GM12878 (cell line): ENCODE measurements at regions not wholly inside any gene's neighbourhood (a gene's known extent, or its start where the extent isn't known, plus 50 kb on each side); places are given as distances from the start of the nearest gene placed in this dataset.

Experiments
- ATAC-seq: fragments of 200-7000 bp; cut with Tn5 transposase; 3 replicates; pipeline ENCODE4 v1.9.1; 2020; ENCODE audit warnings: mild to moderate bottlenecking, moderate library complexity
- BruUV-seq: library from RNA; stranded (reverse); fragments of 400-500 nt; replicated peaks from 2 replicates; lab custom pipeline; 2021; lab: Mats Ljungman, UMichigan
- CTCF ChIA-PET: fragments of 300-600 bp; sonication (Branson Sonifier 250); formaldehyde crosslinking; extraction: SDS; loops from one replicate; lab custom pipeline; 2021; ENCODE audit warnings: inconsistent platforms; lab: Yijun Ruan, JAX
- POLR2A ChIA-PET: fragments of 350-600 bp; formaldehyde crosslinking; extraction: SDS; loops from one replicate; lab custom pipeline; 2021; ENCODE audit warnings: inconsistent platforms; lab: Charles Lee
- RAD21 ChIA-PET: fragments of 300-600 bp; sonication (Branson Sonifier 250); formaldehyde crosslinking; loops from one replicate; lab custom pipeline; 2023; ENCODE audit warnings: antibody characterized with exemption; ENCODE audit not compliant: unreplicated experiment; lab: Charles Lee
- SMC1A ChIA-PET: fragments of 300-600 bp; sonication (Branson Sonifier 250); formaldehyde crosslinking; loops from one replicate; lab custom pipeline; 2023; ENCODE audit not compliant: unreplicated experiment, uncharacterized antibody; lab: Charles Lee
- DNase-seq: peaks from one replicate; pipeline ENCODE4 v3.0.0-alpha.2; 2011; ENCODE audit warnings: low read depth, low spot score
- FAIRE-seq: peaks from 3 replicates; lab custom pipeline; 2011; peaks lifted over from hg19 to GRCh38; lab: Jason Lieb, UNC
- H2AFZ ChIP-seq: 2 replicates; pipeline ENCODE4 v1.6.0; 2011; ENCODE audit warnings: low read depth, low read length, control low read depth; ENCODE audit not compliant: control insufficient read depth
- H3K27ac ChIP-seq: 2 replicates; pipeline ENCODE4 v1.5.1; 2011; ENCODE audit warnings: control low read depth; ENCODE audit not compliant: control insufficient read depth, insufficient read depth
- H3K27me3 ChIP-seq, 2 experiments: replicated peaks in 1 of 2; 2 replicates each; pipeline versions ENCODE4 v1.6.0 to v1.6.1; 2011; ENCODE audit warnings: low read length in 1 of 2; ENCODE audit not compliant: control insufficient read depth in 2 of 2, insufficient read depth in 2 of 2
- H3K36me3 ChIP-seq, 2 experiments: 2 replicates each; pipeline ENCODE4 v1.5.1; 2011; ENCODE audit warnings: low read length in 1 of 2; ENCODE audit not compliant: control insufficient read depth in 2 of 2, insufficient read depth in 2 of 2
- H3K4me1 ChIP-seq: 2 replicates; pipeline ENCODE4 v1.6.1; 2011; ENCODE audit warnings: mild to moderate bottlenecking, low read length, moderate library complexity, mixed read lengths; ENCODE audit not compliant: control insufficient read depth, insufficient read depth
- H3K4me2 ChIP-seq: 2 replicates; pipeline ENCODE4 v1.6.0; 2011; ENCODE audit warnings: control low read depth; ENCODE audit not compliant: control insufficient read depth, insufficient read depth
- H3K4me3 ChIP-seq: fragments of 200-600 bp; sonication (generic); 2 replicates; pipeline ENCODE4 v1.5.1; 2016
- H3K79me2 ChIP-seq: 2 replicates; pipeline ENCODE4 v1.6.0; 2011; ENCODE audit warnings: low read length; ENCODE audit not compliant: control insufficient read depth, insufficient read depth
- H3K9ac ChIP-seq: 2 replicates; pipeline ENCODE4 v1.8.0; 2011; ENCODE audit warnings: low read length, control low read depth, mixed read lengths; ENCODE audit not compliant: control insufficient read depth, insufficient read depth
- H3K9me3 ChIP-seq: replicated peaks from 3 replicates; pipeline ENCODE4 v1.5.1; 2011; ENCODE audit warnings: mild to moderate bottlenecking, low read length; ENCODE audit not compliant: control insufficient read depth, insufficient read depth
- H4K20me1 ChIP-seq: 2 replicates; pipeline ENCODE4 v1.6.0; 2011; ENCODE audit not compliant: control insufficient read depth, insufficient read depth
- BACH1 ChIP-seq: fragments of 450-650 bp; IDR thresholded peaks from 2 replicates; pipeline ENCODE4 v1.6.1; 2017; ENCODE audit warnings: mild to moderate bottlenecking, borderline replicate concordance
- CBFB ChIP-seq: IDR thresholded peaks from 2 replicates; pipeline ENCODE4 v1.6.1; 2016; ENCODE audit warnings: antibody characterized with exemption, low read depth
- JUND ChIP-seq: IDR thresholded peaks from 2 replicates; pipeline ENCODE4 v1.6.1; 2012; ENCODE audit warnings: low read depth, mild to moderate bottlenecking, low read length, improper control_type of control experiment, moderate library complexity
- NBN ChIP-seq: fragments of 450-650 bp; IDR thresholded peaks from 2 replicates; pipeline ENCODE4 v1.6.1; 2016
- NFXL1 ChIP-seq: fragments of 450-650 bp; IDR thresholded peaks from 2 replicates; pipeline ENCODE4 v1.6.1; 2017; ENCODE audit warnings: antibody characterized with exemption, mild to moderate bottlenecking, borderline replicate concordance
- SRF ChIP-seq, 2 experiments: IDR thresholded peaks; 2 replicates each; pipeline ENCODE4 v1.6.1; 2011; ENCODE audit warnings: low read depth in 2 of 2, low read length in 2 of 2, mild to moderate bottlenecking in 1 of 2, moderate library complexity in 1 of 2
- STAT1 ChIP-seq: fragments of 450-650 bp; conservative IDR thresholded peaks from 2 replicates; pipeline ENCODE4 v1.6.1; 2014; ENCODE audit warnings: antibody characterized with exemption, mild to moderate bottlenecking
- ZNF207 ChIP-seq: fragments of 450-650 bp; IDR thresholded peaks from 2 replicates; pipeline ENCODE4 v1.6.1; 2014; ENCODE audit warnings: antibody characterized with exemption, mild to moderate bottlenecking, borderline replicate concordance
- WGBS: methylation state at CpG from one replicate; pipeline ENCODE4 v1.1.6; 2016; ENCODE audit warnings: low lambda C conversion rate; ENCODE audit not compliant: insufficient replicate concordance, insufficient coverage; ENCODE audit errors: missing lambda C conversion rate; 5-methylcytosine and 5-hydroxymethylcytosine counted together
- in situ Hi-C: fragments of 300-500 bp; cut with MboI; formaldehyde crosslinking; loops from 9 replicates; pipeline ENCODE4 v1.14.3; 2018; ENCODE audit warnings: mixed read lengths
- intact Hi-C: fragments of 100-400 bp; cut with micrococcal nuclease; formaldehyde crosslinking; loops from one replicate; pipeline ENCODE4 v1.14.2; 2022; ENCODE audit not compliant: unreplicated experiment
- TF ChIP-seq, protein P1 (sequence below): fragments of 450-650 bp; IDR thresholded peaks from 2 replicates; pipeline ENCODE4 v1.6.1; 2018; ENCODE audit warnings: borderline replicate concordance, mild to moderate bottlenecking; ENCODE audit not compliant: partially characterized antibody
- TF ChIP-seq, protein P2 (sequence below): fragments of 450-650 bp; formaldehyde crosslinking; IDR thresholded peaks from 2 replicates; pipeline ENCODE4 v1.4.0; 2020; ENCODE audit warnings: mild to moderate bottlenecking, moderate library complexity

DNA sequence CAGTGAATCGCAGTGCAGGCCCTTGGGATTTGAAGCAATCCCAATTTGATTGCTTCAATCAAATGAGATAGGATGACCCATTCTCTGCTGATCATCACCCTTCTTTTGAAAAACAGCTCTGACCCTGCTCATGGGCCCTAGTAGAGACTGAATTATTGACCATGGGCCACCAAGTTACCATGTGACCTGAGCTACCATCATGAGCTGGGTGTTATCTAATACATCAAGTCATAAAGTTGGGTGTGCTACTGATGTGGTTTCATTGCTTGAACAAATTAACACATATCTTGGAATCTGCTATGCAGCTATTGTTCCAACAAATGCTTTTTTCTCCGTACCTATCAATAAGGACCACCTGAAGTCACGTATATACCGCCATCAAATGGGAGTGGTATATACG lies 54.8 kb upstream of the CNKSR3 start:
- ChIA-PET POLR2A (no interaction called here), CTCF (no interaction called here), RAD21 (no interaction called here), SMC1A (no interaction called here)
- no TSS peak for BruUV-seq
- H3K4me3 ChIP-seq = no peak overlapping the region
- H3K9me3 ChIP-seq = no peaks in the 10 kb centered on the region; the same call in 2 of the 3 replicates
- WGBS = 58% methylated on average over 5 of the region's 5 CpGs
- in situ Hi-C loops (no loop called here), intact Hi-C loops (no loop called here)
- H3K36me3 ChIP-seq = no peaks in the 10 kb centered on the region
- no peak overlapping the region for H3K9ac ChIP-seq
- no peak for FAIRE-seq
- H3K4me2 ChIP-seq = no peak overlapping the region
- no peak for TF ChIP-seq STAT1
- TF ChIP-seq SRF (IDR thresholded peaks at IDR 0.05; ENCODE audit: low read depth in 2 of 2, low read length in 2 of 2) = no peak
- TF ChIP-seq JUND = no peak
- no peak for TF ChIP-seq BACH1
- TF ChIP-seq, protein P1, sequence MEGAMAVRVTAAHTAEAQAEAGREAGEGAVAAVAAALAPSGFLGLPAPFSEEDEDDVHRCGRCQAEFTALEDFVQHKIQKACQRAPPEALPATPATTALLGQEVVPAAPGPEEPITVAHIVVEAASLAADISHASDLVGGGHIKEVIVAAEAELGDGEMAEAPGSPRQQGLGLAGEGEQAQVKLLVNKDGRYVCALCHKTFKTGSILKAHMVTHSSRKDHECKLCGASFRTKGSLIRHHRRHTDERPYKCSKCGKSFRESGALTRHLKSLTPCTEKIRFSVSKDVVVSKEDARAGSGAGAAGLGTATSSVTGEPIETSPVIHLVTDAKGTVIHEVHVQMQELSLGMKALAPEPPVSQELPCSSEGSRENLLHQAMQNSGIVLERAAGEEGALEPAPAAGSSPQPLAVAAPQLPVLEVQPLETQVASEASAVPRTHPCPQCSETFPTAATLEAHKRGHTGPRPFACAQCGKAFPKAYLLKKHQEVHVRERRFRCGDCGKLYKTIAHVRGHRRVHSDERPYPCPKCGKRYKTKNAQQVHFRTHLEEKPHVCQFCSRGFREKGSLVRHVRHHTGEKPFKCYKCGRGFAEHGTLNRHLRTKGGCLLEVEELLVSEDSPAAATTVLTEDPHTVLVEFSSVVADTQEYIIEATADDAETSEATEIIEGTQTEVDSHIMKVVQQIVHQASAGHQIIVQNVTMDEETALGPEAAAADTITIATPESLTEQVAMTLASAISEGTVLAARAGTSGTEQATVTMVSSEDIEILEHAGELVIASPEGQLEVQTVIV = no peak
- TF ChIP-seq, protein P2, sequence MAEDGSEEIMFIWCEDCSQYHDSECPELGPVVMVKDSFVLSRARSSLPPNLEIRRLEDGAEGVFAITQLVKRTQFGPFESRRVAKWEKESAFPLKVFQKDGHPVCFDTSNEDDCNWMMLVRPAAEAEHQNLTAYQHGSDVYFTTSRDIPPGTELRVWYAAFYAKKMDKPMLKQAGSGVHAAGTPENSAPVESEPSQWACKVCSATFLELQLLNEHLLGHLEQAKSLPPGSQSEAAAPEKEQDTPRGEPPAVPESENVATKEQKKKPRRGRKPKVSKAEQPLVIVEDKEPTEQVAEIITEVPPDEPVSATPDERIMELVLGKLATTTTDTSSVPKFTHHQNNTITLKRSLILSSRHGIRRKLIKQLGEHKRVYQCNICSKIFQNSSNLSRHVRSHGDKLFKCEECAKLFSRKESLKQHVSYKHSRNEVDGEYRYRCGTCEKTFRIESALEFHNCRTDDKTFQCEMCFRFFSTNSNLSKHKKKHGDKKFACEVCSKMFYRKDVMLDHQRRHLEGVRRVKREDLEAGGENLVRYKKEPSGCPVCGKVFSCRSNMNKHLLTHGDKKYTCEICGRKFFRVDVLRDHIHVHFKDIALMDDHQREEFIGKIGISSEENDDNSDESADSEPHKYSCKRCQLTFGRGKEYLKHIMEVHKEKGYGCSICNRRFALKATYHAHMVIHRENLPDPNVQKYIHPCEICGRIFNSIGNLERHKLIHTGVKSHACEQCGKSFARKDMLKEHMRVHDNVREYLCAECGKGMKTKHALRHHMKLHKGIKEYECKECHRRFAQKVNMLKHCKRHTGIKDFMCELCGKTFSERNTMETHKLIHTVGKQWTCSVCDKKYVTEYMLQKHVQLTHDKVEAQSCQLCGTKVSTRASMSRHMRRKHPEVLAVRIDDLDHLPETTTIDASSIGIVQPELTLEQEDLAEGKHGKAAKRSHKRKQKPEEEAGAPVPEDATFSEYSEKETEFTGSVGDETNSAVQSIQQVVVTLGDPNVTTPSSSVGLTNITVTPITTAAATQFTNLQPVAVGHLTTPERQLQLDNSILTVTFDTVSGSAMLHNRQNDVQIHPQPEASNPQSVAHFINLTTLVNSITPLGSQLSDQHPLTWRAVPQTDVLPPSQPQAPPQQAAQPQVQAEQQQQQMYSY (CRISPR knock-in tag) = no peak
- no peak for TF ChIP-seq CBFB
- TF ChIP-seq NBN = no peak
- no peak for TF ChIP-seq ZNF207
- TF ChIP-seq NFXL1 = no peak
- no peak overlapping the region for H3K27ac ChIP-seq
- H3K27me3 ChIP-seq = no peaks in the 10 kb centered on the region; a peak in 2 of 4 replicates
- H4K20me1 ChIP-seq = no peaks in the 10 kb centered on the region
- no peaks in the 10 kb centered on the region for H3K4me1 ChIP-seq
- DNase-seq = no peak
- H2AFZ ChIP-seq = no peak overlapping the region
- no peaks in the 10 kb centered on the region for H3K79me2 ChIP-seq
- no peak for ATAC-seq
